Epithelial cell of proximal tubule (primary cell): ENCODE measurements at regions not wholly inside any gene's neighbourhood (a gene's known extent, or its start where the extent isn't known, plus 50 kb on each side); places are given as distances from the start of the nearest gene placed in this dataset.
"Not testable (repeated sequence)": the region's sequence is repeated elsewhere in the genome, so short reads cannot be mapped to it uniquely, and the experiment has no call there.

Experiments used
- DNase-seq: peaks from one replicate; pipeline ENCODE4 v3.0.0-alpha.2; 2011; ENCODE audit warnings: low read depth
- H3K4me3 ChIP-seq: 2 replicates; pipeline ENCODE4 v1.5.1; 2011; ENCODE audit warnings: low read depth, mild to moderate bottlenecking, low read length
- CTCF ChIP-seq: conservative IDR thresholded peaks from 2 replicates; pipeline ENCODE4 v1.5.1; 2012; ENCODE audit warnings: low read depth, mild to moderate bottlenecking, low read length

GRCh38 chr3:6392123-6392522 is 468.8 kb upstream of the GRM7 start:
- no peak for DNase-seq
- H3K4me3 ChIP-seq = no peak overlapping the region
- peak; percentile 11 for TF ChIP-seq CTCF

- H3K4me3 ChIP-seq = no peak overlapping the region
- no peak for TF ChIP-seq CTCF
- no peak for DNase-seq
Measured at GRCh38 chr3:6394944-6395343, 466.0 kb upstream of the GRM7 start.

- DNase-seq = no peak
- TF ChIP-seq CTCF = no peak
- no peak overlapping the region for H3K4me3 ChIP-seq
Measured at GRCh38 chr3:6396631-6397030, 464.3 kb upstream of the GRM7 start.

GRCh38 chr3:6402666-6403065 is 458.2 kb upstream of the GRM7 start:
- H3K4me3 ChIP-seq, DNase-seq: not testable (repeated sequence)

GRCh38 chr3:6406923-6407322 is 454.0 kb upstream of the GRM7 start:
- not testable (repeated sequence) for DNase-seq, H3K4me3 ChIP-seq

- TF ChIP-seq CTCF = no peak
- DNase-seq = no peak
- no peak overlapping the region for H3K4me3 ChIP-seq
Measured at GRCh38 chr3:6416049-6416661, 444.8 kb upstream of the GRM7 start.

- no peak for DNase-seq
- no peak overlapping the region for H3K4me3 ChIP-seq
- TF ChIP-seq CTCF = no peak
Measured at GRCh38 chr3:6417174-6417573, 443.7 kb upstream of the GRM7 start.

GRCh38 chr3:6418485-6418884 is 442.4 kb upstream of the GRM7 start:
- TF ChIP-seq CTCF = no peak
- DNase-seq = no peak
- no peak overlapping the region for H3K4me3 ChIP-seq
